ENCODE measurements at regions not wholly inside any gene's neighbourhood (a gene's known extent, or its start where the extent isn't known, plus 50 kb on each side); places are given as distances from the start of the nearest gene placed in this dataset.
"Not testable (repeated sequence)": the region's sequence is repeated elsewhere in the genome, so short reads cannot be mapped to it uniquely, and the experiment has no call there.

GRCh38 chr4:128646893-128647292, 162.6 kb upstream of the JADE1 start:
- not testable (repeated sequence) for DNase-seq

GRCh38 chr4:128644693-128645654, 164.5 kb upstream of the JADE1 start:
- not testable (repeated sequence) for DNase-seq

- DNase-seq = not testable (repeated sequence)
Measured at GRCh38 chr4:128644107-128644506, 165.4 kb upstream of the JADE1 start.

DNA sequence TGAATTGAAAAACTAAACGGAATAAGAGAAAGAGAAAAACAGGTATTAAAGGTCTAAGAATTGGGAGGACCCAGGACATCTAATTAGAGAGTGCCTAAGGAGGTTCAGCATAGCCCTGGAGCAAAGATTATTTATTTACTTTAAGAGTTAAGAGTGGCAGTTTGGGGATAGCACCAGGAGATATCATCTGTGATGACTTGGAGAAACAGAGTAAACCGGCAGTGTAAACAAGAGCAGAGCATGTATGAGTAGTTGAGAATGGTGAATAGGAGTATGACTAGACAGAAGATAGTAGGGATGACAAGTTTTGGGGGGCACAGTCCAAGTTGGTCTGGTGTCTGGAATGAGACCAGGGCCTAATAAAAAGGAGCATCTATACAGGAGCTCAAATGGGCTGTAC, 167.9 kb upstream of the JADE1 start:
- not testable (repeated sequence) for DNase-seq

DNA sequence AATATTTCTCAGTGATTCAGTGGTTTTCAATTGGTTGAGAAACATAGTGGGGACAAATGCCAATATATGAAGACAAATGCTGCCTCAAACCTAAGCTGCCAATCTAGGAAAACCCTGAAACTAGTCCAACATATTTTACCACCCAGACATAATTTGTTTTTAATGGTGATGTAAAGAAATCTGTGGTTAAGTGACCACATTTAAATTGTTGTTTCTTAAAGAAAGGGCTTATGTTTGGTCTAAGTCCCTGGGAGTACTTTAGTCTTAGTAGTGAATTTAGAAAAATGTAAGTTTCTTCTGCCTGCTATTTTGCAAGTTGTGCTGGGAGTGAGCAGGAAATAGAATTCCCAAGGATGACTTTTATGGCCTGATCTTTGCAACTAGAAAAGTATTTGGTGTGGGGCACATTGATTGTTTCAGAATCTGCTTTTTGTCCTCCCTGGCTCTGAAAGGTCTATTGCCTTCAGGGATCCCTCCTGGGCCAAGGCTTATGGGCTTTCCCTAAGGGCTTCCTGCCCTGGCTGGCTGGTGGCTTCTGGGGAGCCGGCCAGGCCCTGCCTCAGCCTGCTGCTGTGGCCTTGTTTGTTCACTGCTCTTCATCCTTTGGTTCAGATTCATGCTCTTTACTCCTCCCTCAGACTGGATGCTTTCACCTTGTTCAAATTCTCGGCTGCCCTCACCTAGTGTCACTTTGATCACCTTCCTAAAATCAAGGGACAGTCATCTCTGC, 169.8 kb upstream of the JADE1 start:
- no peak for DNase-seq

DNA sequence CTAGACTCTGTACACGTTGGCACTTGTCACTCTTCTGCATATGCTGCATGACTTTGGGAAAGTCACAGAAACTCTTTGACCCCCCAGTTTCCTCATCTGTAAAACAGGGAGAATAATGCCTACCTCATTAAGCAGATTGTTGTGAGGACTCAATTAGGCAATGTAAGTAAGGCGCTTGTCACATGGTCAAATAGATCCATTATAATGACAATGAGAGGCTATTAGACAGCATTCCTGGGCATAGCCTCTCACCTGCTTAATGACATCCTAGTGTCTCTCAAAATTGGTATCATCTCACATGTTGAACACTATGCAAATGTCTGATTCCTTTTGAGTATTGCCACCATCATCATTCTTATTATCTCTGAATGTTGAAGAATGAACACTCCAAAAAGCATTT, 172.6 kb upstream of the JADE1 start:
- DNase-seq = no peak

DNA sequence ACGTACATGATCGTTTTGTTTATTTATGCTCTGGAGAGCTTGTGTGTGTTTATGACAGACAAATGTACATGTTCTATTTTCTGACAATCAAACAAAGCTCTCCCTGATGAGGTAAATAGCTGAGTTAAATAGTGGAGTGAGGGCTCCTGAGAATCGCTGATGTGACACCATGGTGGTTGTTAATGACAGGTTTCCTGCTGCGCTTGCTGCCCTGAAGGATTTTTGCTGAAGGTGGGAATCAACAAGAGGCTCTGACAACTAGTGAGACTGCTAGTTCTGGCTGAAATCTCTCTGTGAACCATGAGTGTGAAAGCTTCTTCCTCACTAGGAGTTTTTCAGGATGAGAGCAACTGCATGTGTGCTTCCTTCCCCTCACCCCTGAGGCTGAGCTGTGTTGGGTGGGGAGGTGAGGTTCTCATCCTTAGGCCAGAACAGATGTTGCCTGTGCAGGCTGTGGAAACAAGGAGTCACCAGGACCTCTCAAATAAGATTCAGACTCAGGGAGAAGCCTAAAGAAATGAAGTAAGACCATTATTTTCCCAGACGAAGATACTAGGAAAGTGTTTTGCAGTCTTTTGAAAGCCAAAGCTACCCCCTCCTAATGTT, 173.4 kb upstream of the JADE1 start:
- no peak for DNase-seq

- no peak for DNase-seq
Measured at GRCh38 chr4:128635141-128635954, 174.2 kb upstream of the JADE1 start.

DNA sequence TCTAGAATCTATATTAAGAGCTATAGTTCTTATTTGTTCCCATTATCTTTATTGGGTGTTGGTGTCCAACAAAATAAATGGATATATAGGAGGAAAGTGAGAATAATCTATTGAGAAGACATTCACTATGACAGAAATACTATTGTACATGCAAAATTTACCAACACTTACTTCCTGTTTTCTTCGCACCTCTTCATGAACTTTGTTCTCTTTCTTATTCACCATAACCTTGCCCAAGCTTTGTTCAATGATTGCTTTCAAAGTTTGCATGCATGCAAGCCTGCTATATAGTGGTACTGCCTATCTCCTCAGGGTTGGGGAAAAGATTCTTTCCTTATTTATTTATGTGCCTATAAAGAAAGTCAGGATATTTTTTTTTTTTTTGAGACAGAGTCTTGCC, 176.4 kb upstream of the JADE1 start:
- no peak for DNase-seq

- no peak for DNase-seq
Measured at GRCh38 chr4:128630871-128631270, 178.6 kb upstream of the JADE1 start.

DNA sequence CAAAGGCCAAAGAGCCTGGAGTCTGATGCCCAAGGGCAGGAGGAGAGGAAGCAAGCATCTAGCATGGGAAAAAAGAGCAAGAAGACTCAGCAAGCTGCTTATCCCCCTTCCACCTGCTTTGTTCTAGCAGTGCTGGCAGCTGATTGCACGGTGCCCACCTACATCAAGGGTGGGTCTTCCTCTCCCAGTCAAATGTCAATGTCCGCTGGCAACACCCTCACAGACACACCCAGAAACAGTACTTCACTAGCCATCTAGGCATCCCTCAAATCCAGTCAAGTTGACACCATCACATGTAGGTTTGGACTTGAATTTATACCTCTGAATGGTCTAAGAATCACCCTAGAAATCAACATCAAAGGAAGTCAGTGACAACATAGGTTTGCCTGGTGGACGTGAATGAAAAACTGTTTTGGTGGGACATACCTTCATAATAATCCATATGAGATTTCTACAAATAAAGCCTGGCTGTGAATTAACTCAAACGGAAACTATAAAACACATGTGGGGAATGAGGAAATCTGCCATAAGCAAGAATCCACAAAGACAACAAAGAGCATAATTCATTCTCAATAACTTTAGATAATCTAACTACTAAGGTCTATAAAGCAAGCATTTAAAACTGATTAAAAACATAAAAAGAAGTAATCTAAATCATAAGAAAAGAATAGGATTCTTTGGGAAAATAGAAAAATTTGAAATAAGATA, 185.8 kb upstream of the JADE1 start:
- DNase-seq = no peak

- not testable (repeated sequence) for DNase-seq
Measured at GRCh38 chr4:128620279-128620965, 189.1 kb upstream of the JADE1 start.

DNA sequence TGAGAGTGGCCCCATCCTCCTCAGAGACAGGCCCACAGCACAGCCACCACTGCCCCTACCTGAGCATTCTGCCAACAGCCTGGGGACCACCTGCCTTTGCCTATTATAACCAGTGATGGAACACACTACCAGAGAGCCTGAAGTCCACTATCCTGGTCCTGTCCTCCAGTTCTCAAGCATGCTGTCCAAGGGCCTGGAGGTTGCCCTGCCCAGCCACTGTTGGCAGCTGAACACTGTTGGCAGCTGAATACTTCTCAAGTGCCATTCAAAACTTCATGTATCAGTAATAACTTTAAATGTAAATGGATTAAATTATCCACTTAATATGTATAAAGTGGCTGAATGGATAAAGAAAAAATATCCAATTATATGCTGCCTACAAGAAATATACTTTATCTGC, 194.3 kb upstream of the JADE1 start:
- DNase-seq = no peak

DNA sequence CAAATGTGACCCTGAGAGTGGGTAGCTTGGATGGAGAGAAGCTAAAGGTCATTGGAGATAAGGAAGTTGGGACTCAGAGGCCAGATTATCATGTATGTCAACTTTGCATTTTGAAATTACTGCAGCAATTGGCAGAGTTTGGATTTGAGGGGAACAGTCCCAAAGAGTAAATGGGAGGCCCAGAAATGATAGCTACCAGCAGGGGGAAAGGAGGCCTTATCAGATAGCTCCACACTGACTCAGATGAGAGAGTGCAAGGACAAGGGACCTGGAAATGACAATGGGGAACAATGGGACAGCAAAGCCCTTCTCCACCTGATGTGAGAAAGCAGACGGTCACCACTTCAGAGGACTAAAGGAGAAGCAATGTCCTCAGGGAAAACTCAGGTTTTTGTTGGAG, 201.5 kb upstream of the JADE1 start:
- DNase-seq = no peak

DNA sequence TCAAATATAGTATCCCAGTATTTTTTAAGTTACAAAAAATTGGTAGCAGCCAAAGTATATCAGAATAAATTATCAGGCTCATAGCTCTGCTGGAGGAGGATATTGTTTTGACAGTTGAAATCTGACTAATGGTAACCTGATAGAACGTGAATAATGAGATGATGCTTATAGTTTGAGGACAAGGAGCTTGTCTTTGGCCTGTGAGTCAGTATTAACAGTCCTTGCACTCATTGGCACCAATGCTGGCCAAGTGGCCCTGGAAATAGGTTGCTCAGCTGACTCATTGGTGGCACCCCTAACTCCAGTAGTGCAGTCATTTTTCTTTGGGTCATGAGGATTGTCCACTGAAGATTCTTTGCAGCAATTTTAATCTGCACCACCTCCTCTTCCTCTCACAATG, 203.3 kb upstream of the JADE1 start:
- no peak for DNase-seq

- no peak for DNase-seq
Measured at GRCh38 chr4:128604840-128605239, 204.7 kb upstream of the JADE1 start.

DNA sequence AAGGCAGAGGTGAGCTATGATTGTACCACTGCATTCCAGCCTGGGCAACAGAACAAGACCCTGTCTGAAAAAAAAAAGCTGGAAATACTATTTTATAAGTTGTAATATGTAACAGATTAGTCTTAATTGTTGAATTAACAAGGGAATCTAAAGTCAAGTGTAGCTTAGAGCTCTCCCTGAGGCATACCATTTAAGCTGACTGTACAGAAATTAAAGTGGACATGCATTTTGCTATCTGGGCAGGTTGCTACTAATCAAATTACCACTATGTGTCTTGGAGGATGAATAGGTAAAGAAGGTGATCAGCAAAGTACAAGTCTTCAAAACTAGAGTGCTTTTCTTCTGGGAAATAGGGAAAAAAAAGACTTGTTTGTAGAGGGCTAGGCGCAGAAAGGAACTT, 205.3 kb upstream of the JADE1 start:
- no peak for DNase-seq

GRCh38 chr4:128603081-128603480, 206.4 kb upstream of the JADE1 start:
- DNase-seq = no peak

DNA sequence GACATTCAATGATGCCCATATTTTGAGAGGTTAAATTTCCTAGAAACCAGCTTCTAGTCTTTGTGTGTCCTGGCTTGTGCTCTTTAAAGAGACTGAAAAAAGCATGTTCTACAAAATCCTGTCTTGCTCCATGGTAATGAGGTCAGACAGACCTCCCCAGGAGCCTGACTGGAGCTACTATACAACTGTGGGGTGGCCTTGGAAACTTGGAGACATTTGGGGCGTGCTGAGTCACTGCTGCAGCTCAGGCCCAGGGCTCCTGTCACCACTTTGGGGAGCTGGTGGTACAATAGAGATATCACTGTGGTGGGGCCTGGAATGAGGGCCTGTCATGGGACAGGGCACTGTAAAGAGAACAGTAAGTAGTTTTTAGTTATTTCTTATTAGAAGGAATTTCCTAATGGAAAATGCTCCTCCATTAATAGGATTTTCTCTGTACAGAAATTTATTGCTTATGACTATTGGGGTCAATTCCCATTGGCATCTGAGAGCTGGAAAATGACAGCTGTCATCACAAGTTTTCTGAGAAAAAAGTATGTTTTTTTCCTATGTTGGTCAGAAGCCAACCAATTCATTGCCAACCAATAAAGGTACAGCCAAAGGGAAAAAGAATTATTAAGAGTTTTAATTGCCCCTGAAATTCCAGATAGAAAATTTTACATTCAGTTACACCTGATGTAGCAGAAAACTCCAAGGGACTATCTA, 207.4 kb upstream of the JADE1 start:
- no peak for DNase-seq

DNA sequence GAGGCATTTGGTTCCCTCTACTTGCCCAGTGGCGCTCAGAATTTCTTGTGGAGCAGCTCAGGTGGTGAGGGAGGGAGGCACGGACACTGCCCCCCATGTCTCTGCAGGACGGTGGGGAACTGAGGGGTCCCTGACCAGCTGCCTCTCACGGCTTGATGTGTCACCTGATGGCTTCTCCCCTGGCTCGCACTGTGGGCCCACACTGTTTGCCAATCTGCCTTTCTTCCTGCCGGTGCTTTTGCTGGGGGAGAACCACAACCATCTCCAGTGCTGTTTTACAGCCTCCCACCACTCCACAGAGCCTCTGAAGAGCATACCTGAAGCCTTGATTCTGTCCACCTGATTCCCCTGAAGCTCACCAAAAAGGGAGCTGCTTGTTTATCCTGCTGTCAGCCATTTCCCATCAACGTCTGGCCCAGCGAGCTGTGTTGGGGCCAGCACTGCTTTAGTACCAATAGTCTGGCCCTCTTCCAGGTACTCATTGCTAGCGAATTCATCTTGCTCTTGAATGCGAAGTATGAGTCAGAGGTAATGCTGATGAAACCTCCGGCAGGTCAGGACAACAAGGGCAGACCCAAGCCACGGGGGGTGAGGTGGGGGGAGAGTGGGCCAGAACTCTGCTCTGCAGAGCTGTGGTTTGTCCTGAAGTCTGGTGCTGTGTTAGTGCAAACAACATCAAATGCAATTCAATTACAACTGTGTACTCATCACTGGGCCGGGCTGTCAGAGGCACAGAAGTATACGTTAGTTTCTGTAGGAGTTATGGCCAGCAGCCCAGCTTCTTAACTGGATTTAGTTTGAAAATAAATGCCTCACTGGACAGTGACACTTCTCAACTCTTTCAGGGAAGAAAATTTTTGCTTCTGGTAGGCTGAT, 208.3 kb upstream of the JADE1 start:
- no peak for DNase-seq

Measured in activated CD4-positive, CD25-positive, alpha-beta regulatory T cell treated with anti-CD3 and anti-CD28 coated beads, Interleukin-2, amount 50 U/mL, for 72 hours (primary cell).